Activated effector memory CD4-positive, alpha-beta T cell treated with anti-CD3 and anti-CD28 coated beads, Interleukin-2, amount 50 U/mL, for 16 hours (primary cell): ENCODE measurements at regions not wholly inside any gene's neighbourhood (a gene's known extent, or its start where the extent isn't known, plus 50 kb on each side); places are given as distances from the start of the nearest gene placed in this dataset.
"Not testable (repeated sequence)": the region's sequence is repeated elsewhere in the genome, so short reads cannot be mapped to it uniquely, and the experiment has no call there.

Experiments
- DNase-seq: peaks from one replicate; pipeline ENCODE4 v3.0.0-alpha.2; 2020

- DNase-seq, result no peak
These were observed 55.9 kb upstream of the ATP5PO start for GRCh38 chr21:33971492-33972013.

DNA sequence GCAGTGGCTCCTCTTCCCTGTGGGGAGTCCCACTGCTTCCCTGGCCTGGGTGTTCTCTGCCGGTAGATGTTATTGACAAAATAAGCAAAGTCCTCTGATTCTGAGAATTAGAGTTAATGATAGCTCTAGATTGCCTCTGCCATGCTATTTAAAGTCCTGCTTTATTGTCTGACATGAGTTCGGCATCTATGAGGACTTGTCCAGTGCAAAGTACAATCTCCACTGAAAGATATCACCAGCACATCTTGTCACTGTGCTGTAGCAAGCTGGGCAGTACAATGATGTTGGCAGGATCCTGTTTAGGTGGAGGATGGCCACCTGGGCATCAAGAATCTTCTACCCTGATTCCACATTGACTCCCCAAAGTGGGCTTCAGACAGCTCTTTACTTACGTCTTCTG lies 54.0 kb upstream of the ATP5PO start:
- no peak for DNase-seq

DNA sequence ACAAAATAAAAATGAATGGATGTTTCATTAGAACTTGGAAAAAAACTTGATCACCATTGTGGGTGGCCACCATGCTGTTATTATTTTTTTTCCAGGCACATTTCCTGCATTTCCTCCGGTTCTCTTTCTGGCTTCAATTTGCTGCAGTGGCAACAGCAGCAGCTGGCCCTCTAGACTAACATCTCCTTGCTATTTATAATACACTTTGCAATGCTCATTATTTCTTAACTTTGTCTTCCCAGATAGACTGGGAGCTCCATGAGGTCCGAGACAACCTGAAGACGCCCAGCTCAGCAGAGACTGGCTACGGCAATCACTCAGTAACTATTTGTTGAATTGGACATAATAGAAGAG lies 53.4 kb upstream of the ATP5PO start:
- DNase-seq, result no peak

GRCh38 chr21:33968080-33968994 lies 52.7 kb upstream of the ATP5PO start:
- DNase-seq, result no peak

GRCh38 chr21:33967086-33967571 lies 51.5 kb upstream of the ATP5PO start:
- DNase-seq, result no peak

DNA sequence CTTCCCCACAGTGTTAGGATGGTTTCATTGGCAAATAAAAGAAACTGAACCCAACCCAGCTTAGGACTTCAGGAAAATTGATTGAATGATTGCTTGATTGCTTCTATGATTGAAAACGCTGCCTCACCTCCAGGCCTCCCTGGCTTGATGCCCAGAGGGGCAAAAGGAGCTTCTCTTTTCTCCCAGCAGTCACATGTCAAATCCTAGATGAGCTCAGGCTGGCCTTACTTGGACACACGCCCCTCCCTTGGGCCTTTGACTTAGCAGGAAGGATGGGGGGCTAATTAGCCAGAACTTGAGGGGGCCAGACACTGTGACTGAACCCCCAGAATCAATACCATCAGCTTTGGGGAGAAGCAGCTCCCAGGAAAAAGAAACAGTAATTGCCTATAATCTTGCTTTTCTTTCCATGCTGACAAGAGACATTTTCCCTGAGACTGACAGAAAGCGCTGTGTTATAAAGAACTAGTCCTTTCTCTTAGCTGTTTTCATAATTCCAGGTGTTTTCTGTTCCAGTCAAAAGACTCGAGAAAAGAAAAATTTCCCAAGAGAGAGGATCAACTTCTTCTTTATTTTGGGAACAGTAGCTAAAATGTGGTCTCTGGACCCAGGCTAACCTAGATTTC lies 50.8 kb upstream of the ATP5PO start:
- no peak for DNase-seq

- not testable (repeated sequence) for DNase-seq
These were observed 50.1 kb upstream of the ATP5PO start for GRCh38 chr21:33965662-33966061.
